CD4-positive, alpha-beta T cell treated with Interleukin-12 subunit alpha and Interleukin-12 subunit beta, for 1 hour (primary cell): ENCODE measurements at regions not wholly inside any gene's neighbourhood (a gene's known extent, or its start where the extent isn't known, plus 50 kb on each side); places are given as distances from the start of the nearest gene placed in this dataset.
"Not testable (repeated sequence)": the region's sequence is repeated elsewhere in the genome, so short reads cannot be mapped to it uniquely, and the experiment has no call there.

Experiments used
- DNase-seq: peaks from one replicate; pipeline ENCODE4 v3.0.0-alpha.2; 2020

DNA sequence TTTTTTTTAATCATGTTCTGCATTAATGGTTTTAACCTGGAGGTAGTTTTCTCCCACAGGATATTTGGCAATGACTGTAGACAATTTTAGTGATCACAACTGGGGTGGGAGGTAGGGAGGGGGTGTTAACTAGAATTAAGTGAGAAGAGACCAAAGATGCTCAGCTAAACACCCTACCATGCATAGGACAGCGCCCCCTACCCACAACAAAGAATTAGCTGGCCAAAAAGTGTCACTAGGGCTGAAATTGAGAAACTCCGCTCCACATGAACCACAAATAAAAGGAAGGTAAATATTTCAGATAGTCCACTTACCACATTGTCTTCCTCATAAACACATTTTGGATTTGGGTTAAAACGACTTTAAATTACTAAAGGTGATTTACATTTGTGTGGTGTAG is 942.6 kb downstream of the SUCLG1 start:
- DNase-seq = no peak

- no peak for DNase-seq
Observed at GRCh38 chr2:83487451-83487850, 971.6 kb downstream of the SUCLG1 start.

DNA sequence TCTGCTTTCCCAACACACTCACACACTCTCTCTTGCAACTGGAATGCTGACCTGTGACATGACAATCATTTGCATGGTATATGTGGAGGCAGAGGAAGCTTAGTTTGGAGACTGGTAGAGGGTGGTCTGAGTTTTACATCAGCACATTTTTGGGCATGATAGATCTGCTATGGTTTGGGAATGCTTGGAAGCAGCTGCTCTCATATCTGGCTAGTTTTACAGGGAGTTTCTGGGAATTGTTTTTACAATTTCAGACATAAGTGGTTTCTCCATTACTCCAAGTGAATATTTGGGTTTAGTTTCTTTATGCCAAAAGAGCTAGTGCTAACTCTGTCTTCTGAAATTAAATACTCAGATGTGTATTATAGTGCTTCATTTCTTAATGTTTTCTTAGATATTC is 977.6 kb downstream of the SUCLG1 start:
- DNase-seq = no peak

DNA sequence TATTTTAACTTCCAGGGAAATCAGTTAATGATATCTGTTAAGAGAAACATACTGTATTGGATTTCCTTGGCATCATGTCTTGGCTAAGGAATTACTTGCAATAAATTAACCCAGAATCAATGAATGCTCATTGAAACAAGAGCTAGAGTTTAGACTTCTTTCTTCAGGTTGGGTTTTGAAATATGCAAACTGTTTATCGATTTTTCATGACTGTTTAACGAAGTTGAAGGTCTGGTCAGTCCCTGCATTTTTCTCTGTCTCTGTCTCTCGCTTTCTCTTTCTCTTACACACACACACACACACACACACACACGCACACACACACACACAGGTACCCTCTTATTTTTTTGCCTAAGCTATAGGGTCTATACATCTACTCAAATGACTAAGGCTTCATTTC is 981.0 kb downstream of the SUCLG1 start:
- DNase-seq = no peak

DNA sequence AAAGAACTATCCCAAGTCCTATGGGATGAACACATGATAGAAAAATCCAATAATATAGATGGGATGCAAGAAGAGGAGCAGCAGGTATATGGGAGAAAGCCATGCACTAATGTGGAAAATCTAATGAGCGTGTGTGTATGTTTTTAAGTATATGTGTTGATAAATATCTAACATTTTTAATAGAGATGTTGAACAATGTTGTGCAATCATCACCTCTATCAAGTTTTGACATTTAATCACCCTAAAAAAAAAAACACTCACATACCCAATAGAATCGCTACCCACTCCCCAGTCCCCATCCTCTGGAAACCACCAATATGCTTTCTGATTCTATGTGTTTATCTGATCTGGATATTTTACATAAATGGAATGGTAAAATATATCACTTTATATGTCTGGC is 983.7 kb downstream of the SUCLG1 start:
- no peak for DNase-seq

DNA sequence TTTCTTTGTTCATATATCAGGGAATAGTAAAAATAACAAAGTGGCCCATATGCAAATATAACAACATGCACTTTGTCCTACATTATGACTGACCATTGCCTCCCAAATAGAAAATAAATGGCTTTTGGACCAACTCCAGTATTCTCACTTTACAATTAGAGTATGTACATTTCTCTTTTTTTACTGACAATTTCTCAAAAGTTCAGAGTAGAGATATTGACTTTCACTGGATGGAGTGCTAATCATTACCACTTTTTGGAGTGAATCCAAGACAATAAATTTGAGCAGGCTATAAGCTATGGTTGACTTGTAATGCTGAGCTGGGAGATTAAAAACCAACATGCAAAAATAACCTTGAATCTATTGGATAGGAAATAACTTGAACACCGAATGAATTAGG is 987.4 kb downstream of the SUCLG1 start:
- no peak for DNase-seq

GRCh38 chr2:83470928-83471327 is 988.2 kb downstream of the SUCLG1 start:
- no peak for DNase-seq

DNA sequence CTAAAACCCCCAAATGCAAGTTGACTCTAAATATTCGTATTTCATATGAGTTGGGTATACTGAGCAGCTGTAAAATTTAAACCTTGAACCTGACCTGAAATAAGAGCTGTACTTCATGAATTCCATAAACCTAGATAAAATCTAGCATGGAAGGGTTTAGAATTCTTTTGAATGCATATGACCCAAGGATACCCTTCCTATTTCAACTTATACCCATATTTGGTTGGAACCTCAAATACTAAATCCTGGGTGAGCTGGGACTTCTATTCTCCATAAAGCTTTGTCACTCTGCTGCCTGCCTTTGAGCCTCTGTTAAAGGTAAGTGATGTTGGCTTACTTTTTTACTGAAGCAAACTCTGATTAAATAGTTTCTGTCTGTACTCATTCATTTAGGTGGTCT is 994.6 kb downstream of the SUCLG1 start:
- no peak for DNase-seq

- DNase-seq = no peak
Observed at GRCh38 chr2:83462881-83463280, 996.2 kb downstream of the SUCLG1 start.

DNA sequence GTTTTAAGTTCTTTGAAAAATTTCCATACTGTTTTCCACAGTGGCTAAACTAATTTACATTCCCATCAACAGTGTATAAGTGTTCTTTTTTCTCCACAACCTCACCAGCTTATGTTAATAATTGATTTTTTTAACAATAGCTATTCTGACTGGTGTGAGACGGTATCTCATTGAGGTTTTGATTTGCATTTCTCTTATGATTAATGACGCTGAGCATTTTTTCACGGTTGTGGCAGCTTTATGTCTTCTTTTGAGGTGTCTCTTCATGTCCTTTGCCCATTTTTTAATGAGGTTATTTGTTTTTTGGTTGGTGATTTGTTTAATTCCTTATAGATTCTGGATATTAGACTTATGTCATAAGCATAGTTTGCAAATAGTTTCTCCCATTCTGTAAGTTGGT is 997.9 kb downstream of the SUCLG1 start:
- DNase-seq = no peak

GRCh38 chr2:83459456-83459855 is 999.6 kb downstream of the SUCLG1 start:
- DNase-seq = no peak

DNA sequence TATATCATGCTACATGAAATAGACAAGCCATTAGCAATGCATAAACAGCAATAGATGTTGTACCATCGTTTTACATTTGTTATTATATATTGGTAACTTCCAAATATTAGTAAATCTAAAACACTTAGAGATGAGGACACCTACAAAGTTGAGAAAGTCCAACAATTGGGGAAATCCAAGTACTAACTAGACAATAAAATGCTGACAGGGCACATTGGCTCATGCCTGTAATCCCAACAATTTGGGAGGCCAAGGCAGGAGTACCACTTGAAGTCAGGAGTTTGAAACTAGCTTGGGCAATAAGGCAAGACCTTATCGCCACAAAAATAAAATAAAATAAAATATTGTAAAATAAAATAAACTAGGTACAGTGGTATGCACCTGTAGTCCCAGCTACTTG is 1023.1 kb downstream of the SUCLG1 start:
- no peak for DNase-seq

DNA sequence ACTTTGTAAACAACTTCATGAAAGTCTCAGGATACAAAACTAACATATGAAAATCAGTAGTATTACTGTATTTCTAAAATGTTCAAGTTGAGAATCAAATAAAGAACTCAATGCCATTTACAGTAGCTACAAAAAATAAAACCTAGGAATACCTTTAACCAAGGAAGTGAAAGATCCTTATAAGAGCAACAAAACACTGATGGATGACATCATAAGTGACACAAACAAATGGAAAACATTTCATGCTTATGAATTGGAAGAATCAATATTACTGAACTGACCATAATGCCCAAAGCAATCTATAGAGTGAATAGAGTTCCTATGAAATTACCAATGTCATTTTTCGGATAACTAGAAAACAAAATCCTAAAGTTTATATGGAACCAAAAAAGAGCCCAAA is 1038.1 kb downstream of the SUCLG1 start:
- DNase-seq = no peak

- DNase-seq = no peak
Observed at GRCh38 chr2:83394134-83394904, 1064.8 kb downstream of the SUCLG1 start.

GRCh38 chr2:83388804-83389203 is 1070.3 kb downstream of the SUCLG1 start:
- DNase-seq = no peak

GRCh38 chr2:83386549-83386948 is 1072.5 kb downstream of the SUCLG1 start:
- DNase-seq = no peak

DNA sequence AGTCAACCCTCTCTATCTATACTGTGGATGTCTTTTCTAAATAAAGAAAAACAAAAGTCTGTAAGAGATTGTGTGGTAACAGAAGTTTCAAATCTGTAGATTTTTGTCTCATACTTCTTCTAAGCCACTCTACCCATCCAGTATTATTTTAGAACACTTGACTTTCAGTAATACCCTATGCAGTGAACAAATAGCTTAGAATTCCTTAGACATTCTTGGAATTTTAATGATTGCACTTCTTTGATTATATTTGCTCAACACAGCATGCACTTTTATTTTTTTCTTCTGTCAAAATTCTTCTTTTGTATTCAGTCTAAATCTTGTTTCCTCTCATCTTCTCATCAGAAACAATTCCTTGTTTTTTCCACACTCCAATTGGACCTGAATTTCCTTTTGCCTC is 1080.2 kb downstream of the SUCLG1 start:
- no peak for DNase-seq

DNA sequence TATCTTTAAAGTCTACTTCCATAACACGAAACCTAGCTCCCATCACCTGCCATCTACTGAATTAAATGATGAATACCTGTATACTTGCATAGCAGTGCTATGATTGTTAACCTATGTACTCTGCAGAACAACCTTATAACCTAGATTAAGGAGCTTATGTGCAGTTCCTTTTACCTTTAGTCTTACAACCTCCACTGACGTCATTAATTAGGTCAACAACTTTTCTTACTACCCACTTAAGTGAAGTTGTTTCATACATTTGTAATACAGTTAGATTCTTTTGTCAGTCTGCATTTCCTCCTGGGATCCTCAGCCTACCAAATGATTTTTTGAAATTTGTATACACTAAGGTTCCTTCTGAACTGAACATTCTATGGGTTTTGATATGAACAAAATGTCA is 1082.3 kb downstream of the SUCLG1 start:
- DNase-seq = no peak

GRCh38 chr2:83370419-83370762 is 1088.7 kb downstream of the SUCLG1 start:
- DNase-seq = no peak

DNA sequence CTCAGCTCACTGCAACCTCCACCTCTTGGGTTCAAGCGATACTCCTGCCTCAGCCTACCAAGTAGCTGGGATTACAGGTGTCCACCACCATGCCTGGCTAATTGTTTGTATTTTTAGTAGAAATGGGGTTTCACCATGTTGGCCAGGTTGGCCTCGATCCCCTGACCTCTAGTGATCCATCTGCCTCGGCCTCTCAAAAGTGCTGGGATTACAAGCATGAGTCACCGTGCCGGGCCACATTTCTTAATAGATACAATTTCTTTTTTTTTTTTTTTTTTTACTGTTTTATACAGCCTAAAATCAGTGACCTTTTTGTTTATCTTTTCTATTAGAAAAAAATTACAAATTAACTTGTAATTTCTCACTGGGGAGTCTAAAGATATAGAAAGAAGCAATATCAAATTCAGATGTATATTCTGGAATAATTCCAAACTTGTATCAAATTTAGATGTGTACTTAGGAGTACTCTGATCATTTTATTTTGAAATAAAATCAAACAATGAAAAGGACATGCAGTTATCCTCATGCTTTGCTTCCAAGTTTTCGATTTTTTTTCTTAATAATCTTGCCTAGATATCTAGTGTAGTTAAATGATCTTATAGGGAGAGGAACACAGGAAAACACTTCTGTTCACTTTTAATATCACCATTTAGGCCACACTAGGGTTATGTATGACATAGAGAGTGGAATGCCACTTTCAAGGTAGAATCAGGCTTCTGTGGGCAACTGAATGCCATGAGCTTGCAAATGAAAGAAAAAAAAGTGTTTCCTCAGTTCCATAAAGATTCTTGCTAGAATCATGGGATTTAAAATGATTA is 1089.3 kb downstream of the SUCLG1 start:
- DNase-seq = no peak

DNA sequence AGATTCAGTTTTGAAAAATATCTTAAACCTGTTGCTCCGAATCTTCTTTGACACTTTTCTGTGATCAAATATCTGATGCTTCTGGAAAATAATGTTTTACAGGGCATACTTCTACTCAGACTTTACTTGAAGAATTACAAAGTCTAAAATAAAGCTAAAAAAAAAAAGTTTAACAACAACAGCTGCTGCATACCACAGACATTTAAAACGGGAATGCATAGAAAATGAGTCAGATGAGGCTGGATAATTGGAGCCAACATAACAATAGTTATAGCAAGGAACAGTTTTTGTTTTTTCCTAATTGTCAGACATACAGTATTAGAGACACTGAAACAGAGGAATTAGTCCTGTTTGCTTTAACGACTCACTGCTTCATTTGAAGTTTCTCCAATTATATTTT is 1090.2 kb downstream of the SUCLG1 start:
- no peak for DNase-seq

DNA sequence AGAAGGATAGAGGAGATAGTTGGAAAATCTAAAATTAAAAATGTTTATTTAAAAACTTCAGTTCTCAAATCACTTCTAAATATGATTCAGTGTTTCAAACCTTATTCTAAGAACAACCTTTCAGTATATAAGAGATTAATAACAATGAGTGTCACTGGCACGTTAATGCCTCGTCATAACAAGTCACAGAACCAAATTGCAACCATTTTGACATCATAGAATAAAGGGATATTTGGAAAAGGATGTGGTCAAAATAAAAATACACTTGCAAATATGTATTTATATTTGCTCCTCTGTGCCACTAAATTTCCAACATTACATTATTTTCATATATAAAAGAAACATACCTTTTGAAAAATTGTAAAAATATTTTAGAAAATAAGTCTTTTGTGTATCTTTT is 1090.6 kb downstream of the SUCLG1 start:
- DNase-seq = no peak

DNA sequence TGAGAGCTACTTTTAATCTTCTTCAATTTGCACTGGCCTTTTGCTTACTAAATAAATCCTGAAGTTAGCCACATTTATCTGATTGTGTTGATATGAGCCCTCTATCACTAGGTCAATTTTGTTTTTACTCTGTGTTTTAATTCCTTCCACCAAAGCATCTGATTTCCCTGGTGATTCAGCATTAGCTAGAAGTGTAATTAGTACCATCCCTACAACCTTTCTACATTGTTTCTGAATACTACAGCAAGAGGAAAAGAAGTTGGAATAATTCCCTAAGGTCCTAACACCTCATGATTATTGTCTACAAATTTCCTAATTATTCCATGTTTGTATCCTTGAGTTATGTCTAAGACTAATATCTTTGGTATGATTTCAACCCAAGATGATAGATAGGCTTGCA is 1093.6 kb downstream of the SUCLG1 start:
- no peak for DNase-seq

- DNase-seq = no peak
Observed at GRCh38 chr2:83364264-83364663, 1094.8 kb downstream of the SUCLG1 start.

DNA sequence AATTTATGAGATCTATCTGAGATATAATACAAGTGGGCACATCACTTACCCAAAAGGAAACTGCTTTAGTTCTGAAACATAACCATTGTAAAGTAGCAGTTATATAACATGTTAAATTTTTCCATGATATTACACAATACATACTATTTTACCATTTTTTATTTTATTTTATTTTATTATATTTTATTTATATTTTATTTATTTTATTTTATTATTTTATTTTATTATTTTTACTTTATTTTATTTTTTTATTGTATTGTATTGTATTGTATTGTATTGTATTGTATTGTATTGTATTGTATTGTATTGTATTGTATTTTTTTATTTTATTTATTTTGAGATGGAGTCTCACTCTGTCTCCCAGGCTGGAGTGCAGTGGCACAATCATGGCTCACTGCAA is 1095.9 kb downstream of the SUCLG1 start:
- DNase-seq = not testable (repeated sequence)
